H9 (cell line): ENCODE measurements at regions not wholly inside any gene's neighbourhood (a gene's known extent, or its start where the extent isn't known, plus 50 kb on each side); places are given as distances from the start of the nearest gene placed in this dataset.

Experiments used
- DNase-seq: peaks from one replicate; pipeline ENCODE4 v3.0.0-alpha.2; 2017
- H2AFZ ChIP-seq: one replicate; pipeline ENCODE4 v1.6.1; 2013; ENCODE audit warnings: mild to moderate bottlenecking, low read length, control low read depth, moderate library complexity
- H2AK5ac ChIP-seq: 2 replicates; pipeline ENCODE4 v1.6.1; 2013; ENCODE audit warnings: low read length, control low read depth, mixed read lengths; ENCODE audit not compliant: insufficient read length
- H2BK120ac ChIP-seq: one replicate; pipeline ENCODE4 v1.6.1; 2013; ENCODE audit warnings: low read depth, mild to moderate bottlenecking, low read length, control low read depth, inconsistent platforms; ENCODE audit not compliant: poor library complexity, severe bottlenecking
- H2BK12ac ChIP-seq: 2 replicates; pipeline ENCODE4 v1.6.1; 2013; ENCODE audit warnings: low read length, control low read depth, mixed read lengths, low read depth; ENCODE audit not compliant: insufficient read length
- H2BK15ac ChIP-seq: 2 replicates; pipeline ENCODE4 v1.6.1; 2013; ENCODE audit warnings: low read depth, low read length, control low read depth
- H2BK20ac ChIP-seq: one replicate; pipeline ENCODE4 v1.6.1; 2013; ENCODE audit warnings: low read depth, mild to moderate bottlenecking, low read length, control low read depth, inconsistent platforms; ENCODE audit not compliant: poor library complexity, severe bottlenecking
- H2BK5ac ChIP-seq: 2 replicates; pipeline ENCODE4 v1.6.1; 2013; ENCODE audit warnings: low read length, control low read depth, mixed read lengths; ENCODE audit not compliant: insufficient read length
- H3K14ac ChIP-seq: 2 replicates; pipeline ENCODE4 v1.6.1; 2013; ENCODE audit warnings: low read length, control low read depth; ENCODE audit not compliant: insufficient read depth
- H3K18ac ChIP-seq: 2 replicates; pipeline ENCODE4 v1.6.1; 2013; ENCODE audit warnings: low read depth, mild to moderate bottlenecking, mixed read lengths, low read length, control low read depth; ENCODE audit not compliant: insufficient read length
- H3K23ac ChIP-seq: 2 replicates; pipeline ENCODE4 v1.6.1; 2013; ENCODE audit warnings: low read length, control low read depth, mixed read lengths, low read depth; ENCODE audit not compliant: insufficient read length
- H3K23me2 ChIP-seq: 2 replicates; pipeline ENCODE4 v1.6.1; 2013; ENCODE audit warnings: low read depth, mild to moderate bottlenecking, mixed read lengths, low read length, control low read depth; ENCODE audit not compliant: insufficient read length, poor library complexity, severe bottlenecking
- H3K27ac ChIP-seq: 2 replicates; pipeline ENCODE4 v1.5.1; 2013; ENCODE audit warnings: low read length, control low read depth, mixed read lengths, low read depth; ENCODE audit not compliant: insufficient read length
- H3K27me3 ChIP-seq: 2 replicates; pipeline ENCODE4 v1.6.1; 2013; ENCODE audit warnings: low read length, control low read depth, inconsistent platforms; ENCODE audit not compliant: insufficient read depth
- H3K4ac ChIP-seq: 2 replicates; pipeline ENCODE4 v1.6.1; 2013; ENCODE audit warnings: low read depth, mild to moderate bottlenecking, control low read depth, inconsistent platforms, low read length, moderate library complexity
- H3K4me1 ChIP-seq: 2 replicates; pipeline ENCODE4 v1.6.1; 2013; ENCODE audit warnings: low read length, control low read depth, inconsistent platforms; ENCODE audit not compliant: insufficient read depth
- H3K4me2 ChIP-seq: 2 replicates; pipeline ENCODE4 v1.6.1; 2013; ENCODE audit warnings: low read length, control low read depth, mixed read lengths; ENCODE audit not compliant: insufficient read length, insufficient read depth
- H3K56ac ChIP-seq: 2 replicates; pipeline ENCODE4 v1.6.1; 2013; ENCODE audit warnings: low read depth, mild to moderate bottlenecking, mixed read lengths, low read length, control low read depth; ENCODE audit not compliant: insufficient read length
- H3K79me1 ChIP-seq: 2 replicates; pipeline ENCODE4 v1.6.1; 2013; ENCODE audit warnings: low read depth, mild to moderate bottlenecking, moderate library complexity, low read length, control low read depth, inconsistent platforms; ENCODE audit not compliant: insufficient read depth, poor library complexity, severe bottlenecking
- H3K79me2 ChIP-seq: 2 replicates; pipeline ENCODE4 v1.6.1; 2013; ENCODE audit warnings: low read length, control low read depth, inconsistent platforms; ENCODE audit not compliant: insufficient read depth
- H3K9ac ChIP-seq: 2 replicates; pipeline ENCODE4 v1.6.1; 2013; ENCODE audit warnings: low read length, control low read depth, mixed read lengths; ENCODE audit not compliant: insufficient read length; ENCODE audit errors: extremely low read depth
- H3K9me3 ChIP-seq: one replicate; pipeline ENCODE4 v1.6.1; 2013; ENCODE audit warnings: low read depth, low read length, inconsistent platforms; ENCODE audit not compliant: control insufficient read depth
- H3T11ph ChIP-seq: one replicate; pipeline ENCODE4 v1.6.1; 2013; ENCODE audit warnings: mild to moderate bottlenecking, low read length, control low read depth, inconsistent platforms
- H4K20me1 ChIP-seq: one replicate; pipeline ENCODE4 v1.6.1; 2013; ENCODE audit not compliant: control insufficient read depth, insufficient read length, insufficient read depth
- H4K5ac ChIP-seq: 2 replicates; pipeline ENCODE4 v1.6.1; 2013; ENCODE audit warnings: low read depth, mild to moderate bottlenecking, mixed read lengths, low read length, control low read depth; ENCODE audit not compliant: insufficient read length
- H4K8ac ChIP-seq: replicated peaks from 2 replicates; pipeline ENCODE4 v1.6.1; 2013; ENCODE audit warnings: low read length, control low read depth, mixed read lengths, low read depth; ENCODE audit not compliant: insufficient read length
- H4K91ac ChIP-seq: 2 replicates; pipeline ENCODE4 v1.6.1; 2013; ENCODE audit warnings: low read depth, mild to moderate bottlenecking, moderate library complexity, mixed read lengths, low read length, control low read depth; ENCODE audit not compliant: insufficient read length
- H3K27ac Mint-ChIP-seq, 3 experiments: 2 replicates in 2 of 3; 3 replicates in 1 of 3; pipeline ENCODE4 v1.8.0; 2020 to 2021; ENCODE audit warnings: mixed read lengths in 3 of 3, mild to moderate bottlenecking in 1 of 3, moderate library complexity in 1 of 3
- H3K27me3 Mint-ChIP-seq: 2 replicates; pipeline ENCODE4 v1.8.0; 2021; ENCODE audit warnings: low read depth, mild to moderate bottlenecking, moderate library complexity, mixed read lengths
- H3K36me3 Mint-ChIP-seq, 3 experiments: 2 replicates in 2 of 3; 3 replicates in 1 of 3; pipeline ENCODE4 v1.8.0; 2020 to 2021; ENCODE audit warnings: low read depth in 3 of 3, mixed read lengths in 3 of 3; ENCODE audit not compliant: insufficient read depth in 1 of 3
- H3K4me1 Mint-ChIP-seq, 2 experiments: 2 replicates each; pipeline ENCODE4 v1.8.0; 2020; ENCODE audit warnings: mixed read lengths in 2 of 2
- H3K4me3 Mint-ChIP-seq, 2 experiments: 2 replicates in 1 of 2; 3 replicates in 1 of 2; pipeline ENCODE4 v1.8.0; 2020 to 2021; ENCODE audit warnings: mild to moderate bottlenecking in 2 of 2, mixed read lengths in 2 of 2, moderate library complexity in 1 of 2
- H3K9me3 Mint-ChIP-seq, 2 experiments: 2 replicates in 1 of 2; 3 replicates in 1 of 2; pipeline ENCODE4 v1.8.0; 2020; ENCODE audit warnings: mild to moderate bottlenecking in 2 of 2, mixed read lengths in 2 of 2, moderate library complexity in 1 of 2
- CTCF ChIP-seq: fragments of 200-600 bp; sonication (generic); conservative IDR thresholded peaks from 3 replicates; pipeline ENCODE4 v1.8.0; 2021; ENCODE audit warnings: antibody characterized with exemption, mild to moderate bottlenecking
- WGBS: extraction: QIAGEN DNeasy Blood & Tissue Kit; methylation state at CpG from one replicate; pipeline ENCODE4 v1.1.7; 2013; ENCODE audit warnings: missing lambda C conversion rate, low lambda C conversion rate, mixed read lengths; ENCODE audit not compliant: insufficient read length; ENCODE audit errors: extremely low coverage; 5-methylcytosine and 5-hydroxymethylcytosine counted together

GRCh38 chr2:153287109-153287801 lies 191.3 kb downstream of the RPRM start:
- Histone ChIP-seq H2AFZ (no peak overlapping the region), H3K9ac (no peak overlapping the region), H4K20me1 (no peaks in the 10 kb centered on the region), H2BK12ac (no peak overlapping the region), H3K56ac (no peak overlapping the region), H2BK5ac (no peak overlapping the region), H4K5ac (no peak overlapping the region), H3K79me1 (no peaks in the 10 kb centered on the region), H3K4me2 (peak overlapping the region; percentile 17), H4K91ac (no peak overlapping the region), H3K23me2 (no peaks in the 10 kb centered on the region), H3K79me2 (no peaks in the 10 kb centered on the region), H2BK120ac (no peak overlapping the region), H3K4ac (no peak overlapping the region), H3K27ac (no peak overlapping the region), H2AK5ac (no peak overlapping the region), H3K4me1 (no peaks in the 10 kb centered on the region), H3K14ac (no peak overlapping the region), H3K18ac (no peak overlapping the region), H3K9me3 (no peaks in the 10 kb centered on the region), H2BK15ac (no peak overlapping the region), H4K8ac (no peak overlapping the region), H3K27me3 (no peaks in the 10 kb centered on the region), H2BK20ac (no peak overlapping the region), H3T11ph (no peak overlapping the region), H3K23ac (no peak overlapping the region)
- DNase-seq = peak; percentile 93
- H3K4me1 Mint-ChIP-seq = peaks cover 6 to 12% of the 10 kb centered on the region in 2 experiments
- peak; percentile 84 for TF ChIP-seq CTCF
- peak overlapping the region; percentile 37 to 49; a peak in 4 of 5 replicates for H3K4me3 Mint-ChIP-seq
- H3K9me3 Mint-ChIP-seq = peaks cover under 1 to 8% of the 10 kb centered on the region in 2 experiments; a peak in 3 of 5 replicates
- no peak overlapping the region for H3K27ac Mint-ChIP-seq
- H3K36me3 Mint-ChIP-seq = peaks cover 0 to 8% (median 1%) of the 10 kb centered on the region in 3 experiments; a peak in 1 of 7 replicates
- H3K27me3 Mint-ChIP-seq = no peaks in the 10 kb centered on the region; the same call in 1 of the 2 replicates
- no CpG with 5 or more reads among the region's 24 CpGs for WGBS
